PC-9 (cell line): ENCODE measurements at regions not wholly inside any gene's neighbourhood (a gene's known extent, or its start where the extent isn't known, plus 50 kb on each side); places are given as distances from the start of the nearest gene placed in this dataset.

ENCODE experiments used
- CTCF ChIP-seq: fragments of 200-600 bp; sonication (generic); conservative IDR thresholded peaks from 2 replicates; pipeline ENCODE4 v1.6.1; 2017; ENCODE audit warnings: mixed run types, antibody characterized with exemption, mild to moderate bottlenecking, moderate library complexity
- EZH2 ChIP-seq: fragments of 200-600 bp; sonication (generic); IDR thresholded peaks from 2 replicates; pipeline ENCODE4 v1.8.0; 2017; ENCODE audit warnings: antibody characterized with exemption, low read depth

DNA sequence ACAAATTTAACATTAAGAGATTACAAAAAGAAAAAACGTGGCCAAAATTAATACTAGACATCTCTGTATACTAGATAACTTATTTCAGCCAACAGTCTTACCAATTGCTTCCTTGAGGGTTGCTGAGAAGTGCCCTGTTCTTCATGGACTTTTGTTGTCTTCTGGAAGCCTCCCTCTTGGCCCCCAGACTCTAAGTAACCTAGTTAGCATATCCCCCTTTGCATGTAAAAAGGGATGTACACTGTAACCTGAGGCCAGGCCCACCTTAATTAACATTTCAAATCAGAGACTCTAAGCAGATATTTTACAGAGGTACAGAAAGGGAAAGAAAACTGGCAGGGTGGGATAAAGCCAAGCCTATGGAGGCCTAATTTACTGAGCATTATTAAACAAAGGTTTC lies 1047.3 kb downstream of the ADGRL2 start:
- TF ChIP-seq EZH2 (no peak), CTCF (no peak)
